A673 (cell line): ENCODE measurements at regions not wholly inside any gene's neighbourhood (a gene's known extent, or its start where the extent isn't known, plus 50 kb on each side); places are given as distances from the start of the nearest gene placed in this dataset.

Experiments used
- EZH2 ChIP-seq: fragments of 200-600 bp; sonication (generic); IDR thresholded peaks from 2 replicates; pipeline ENCODE4 v1.6.1; 2017; ENCODE audit warnings: borderline replicate concordance, low read depth, mild to moderate bottlenecking, mixed read lengths, antibody characterized with exemption, low read length; ENCODE audit not compliant: poor library complexity, severe bottlenecking
- TF ChIP-seq, protein P1 (sequence below): fragments of 300-800, 200-600 bp; sonication (generic); conservative IDR thresholded peaks from 2 replicates; pipeline ENCODE4 v1.5.1; 2017; ENCODE audit warnings: low read depth, mild to moderate bottlenecking, antibody characterized with exemption, low read length, moderate library complexity, mixed read lengths

DNA sequence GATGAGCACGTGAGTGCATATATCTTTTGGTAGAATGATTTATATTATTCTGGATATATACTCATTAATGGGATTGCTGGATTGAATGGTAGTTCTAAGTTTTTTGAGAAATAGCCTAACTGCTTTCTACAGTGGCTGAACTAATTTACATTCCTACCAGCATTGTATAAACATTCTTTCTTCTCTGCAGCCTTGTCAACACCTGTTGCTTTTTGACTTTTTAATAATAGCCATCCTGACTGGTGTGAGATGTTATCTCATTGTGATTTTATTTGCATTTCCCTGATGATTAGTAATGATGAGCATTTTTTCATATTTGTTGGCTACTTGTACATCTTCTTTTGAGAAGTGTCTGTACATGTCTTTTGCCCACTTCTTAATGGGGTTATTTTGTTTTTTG is 116.3 kb downstream of the ADTRP start:
- TF ChIP-seq, protein P1, sequence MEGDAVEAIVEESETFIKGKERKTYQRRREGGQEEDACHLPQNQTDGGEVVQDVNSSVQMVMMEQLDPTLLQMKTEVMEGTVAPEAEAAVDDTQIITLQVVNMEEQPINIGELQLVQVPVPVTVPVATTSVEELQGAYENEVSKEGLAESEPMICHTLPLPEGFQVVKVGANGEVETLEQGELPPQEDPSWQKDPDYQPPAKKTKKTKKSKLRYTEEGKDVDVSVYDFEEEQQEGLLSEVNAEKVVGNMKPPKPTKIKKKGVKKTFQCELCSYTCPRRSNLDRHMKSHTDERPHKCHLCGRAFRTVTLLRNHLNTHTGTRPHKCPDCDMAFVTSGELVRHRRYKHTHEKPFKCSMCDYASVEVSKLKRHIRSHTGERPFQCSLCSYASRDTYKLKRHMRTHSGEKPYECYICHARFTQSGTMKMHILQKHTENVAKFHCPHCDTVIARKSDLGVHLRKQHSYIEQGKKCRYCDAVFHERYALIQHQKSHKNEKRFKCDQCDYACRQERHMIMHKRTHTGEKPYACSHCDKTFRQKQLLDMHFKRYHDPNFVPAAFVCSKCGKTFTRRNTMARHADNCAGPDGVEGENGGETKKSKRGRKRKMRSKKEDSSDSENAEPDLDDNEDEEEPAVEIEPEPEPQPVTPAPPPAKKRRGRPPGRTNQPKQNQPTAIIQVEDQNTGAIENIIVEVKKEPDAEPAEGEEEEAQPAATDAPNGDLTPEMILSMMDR: no peak
- no peak for TF ChIP-seq EZH2
